Thymus (tissue), 11 donors: ENCODE measurements at regions not wholly inside any gene's neighbourhood (a gene's known extent, or its start where the extent isn't known, plus 50 kb on each side); places are given as distances from the start of the nearest gene placed in this dataset.

ENCODE experiments used
- DNase-seq, 9 donors: peaks; one replicate each; pipeline ENCODE4 v3.0.0-alpha.2; 2013; ENCODE audit warnings: low spot score in 9 of 9, low read depth in 6 of 9, missing footprints in 1 of 9
- H3K27ac ChIP-seq, 2 donors: one replicate each; pipeline ENCODE4 v1.5.1; 2013; ENCODE audit warnings: control low read depth in 1 of 2, low read depth in 1 of 2, low read length in 1 of 2, mild to moderate bottlenecking in 1 of 2, moderate library complexity in 1 of 2
- H3K27me3 ChIP-seq, 2 donors: one replicate each; pipeline ENCODE4 v1.5.1; 2013; ENCODE audit warnings: low read length in 1 of 2; ENCODE audit not compliant: control insufficient read depth in 2 of 2, insufficient read depth in 1 of 2
- H3K36me3 ChIP-seq, 2 donors: one replicate each; pipeline ENCODE4 v1.5.1; 2013; ENCODE audit warnings: low read length in 1 of 2, mild to moderate bottlenecking in 1 of 2, moderate library complexity in 1 of 2; ENCODE audit not compliant: control insufficient read depth in 2 of 2, insufficient read depth in 2 of 2
- H3K4me1 ChIP-seq, 2 donors: one replicate each; pipeline ENCODE4 v1.5.1; 2013; ENCODE audit warnings: low read length in 2 of 2; ENCODE audit not compliant: control insufficient read depth in 2 of 2, insufficient read depth in 2 of 2
- H3K4me3 ChIP-seq, 2 donors: one replicate each; pipeline ENCODE4 v1.5.1; 2013; ENCODE audit warnings: low read length in 2 of 2, control low read depth in 1 of 2, mild to moderate bottlenecking in 1 of 2
- H3K9me3 ChIP-seq, 2 donors: one replicate each; pipeline ENCODE4 v1.5.1; 2013; ENCODE audit warnings: low read length in 1 of 2, mild to moderate bottlenecking in 1 of 2; ENCODE audit not compliant: control insufficient read depth in 2 of 2, insufficient read depth in 1 of 2
- WGBS: extraction: QIAGEN DNeasy Blood & Tissue Kit; methylation state at CpG from one replicate; pipeline ENCODE4 v1.1.7; 2013; 5-methylcytosine and 5-hydroxymethylcytosine counted together
- donor health status: healthy.

GRCh38 chr13:37429976-37430375, 168.6 kb downstream of the POSTN start:
- Histone ChIP-seq H3K9me3 (no peaks in the 10 kb centered on the region), H3K4me1 (no peaks in the 10 kb centered on the region), H3K4me3 (no peak overlapping the region), H3K27me3 (no peaks in the 10 kb centered on the region), H3K27ac (no peak overlapping the region), H3K36me3 (no peaks in the 10 kb centered on the region)
- 97% methylated on average over 2 of the region's 2 CpGs for WGBS
- no peak for DNase-seq

GRCh38 chr13:37427843-37428494, 170.6 kb downstream of the POSTN start:
- 63% methylated on average over 3 of the region's 3 CpGs for WGBS
- no peak for DNase-seq
- H3K27ac ChIP-seq, result no peak overlapping the region
- H3K4me1 ChIP-seq, result no peaks in the 10 kb centered on the region
- H3K9me3 ChIP-seq, result no peaks in the 10 kb centered on the region
- no peak overlapping the region for H3K4me3 ChIP-seq
- no peaks in the 10 kb centered on the region for H3K36me3 ChIP-seq
- no peaks in the 10 kb centered on the region for H3K27me3 ChIP-seq

GRCh38 chr13:37418490-37418889, 180.1 kb downstream of the POSTN start:
- no peaks in the 10 kb centered on the region for H3K4me1 ChIP-seq
- H3K36me3 ChIP-seq, result no peaks in the 10 kb centered on the region
- no peaks in the 10 kb centered on the region for H3K27me3 ChIP-seq
- 80% methylated on average over 2 of the region's 2 CpGs for WGBS
- no peak overlapping the region for H3K27ac ChIP-seq
- no peak for DNase-seq
- H3K4me3 ChIP-seq, result no peak overlapping the region
- H3K9me3 ChIP-seq, result no peaks in the 10 kb centered on the region

GRCh38 chr13:37417060-37417441, 181.5 kb downstream of the POSTN start:
- 57% methylated on average over 3 of the region's 3 CpGs for WGBS
- H3K4me1 ChIP-seq, result no peaks in the 10 kb centered on the region
- H3K36me3 ChIP-seq, result no peaks in the 10 kb centered on the region
- no peaks in the 10 kb centered on the region for H3K9me3 ChIP-seq
- no peak overlapping the region for H3K4me3 ChIP-seq
- no peak for DNase-seq
- no peaks in the 10 kb centered on the region for H3K27me3 ChIP-seq
- no peak overlapping the region for H3K27ac ChIP-seq

- Histone ChIP-seq H3K9me3 (no peaks in the 10 kb centered on the region), H3K27me3 (no peaks in the 10 kb centered on the region), H3K27ac (no peak overlapping the region), H3K4me1 (no peaks in the 10 kb centered on the region), H3K36me3 (no peaks in the 10 kb centered on the region), H3K4me3 (no peak overlapping the region)
- 97% methylated on average over 2 of the region's 2 CpGs for WGBS
- no peak for DNase-seq
Observed at GRCh38 chr13:37416291-37417059, 182.1 kb downstream of the POSTN start.

- DNase-seq, result no peak
- Histone ChIP-seq H3K9me3 (no peaks in the 10 kb centered on the region), H3K27ac (no peak overlapping the region), H3K4me3 (no peak overlapping the region), H3K4me1 (no peaks in the 10 kb centered on the region), H3K36me3 (no peaks in the 10 kb centered on the region), H3K27me3 (no peaks in the 10 kb centered on the region)
- WGBS, result 25% methylated on average over 3 of the region's 3 CpGs
Observed at GRCh38 chr13:37413161-37413560, 185.4 kb downstream of the POSTN start.

GRCh38 chr13:37412241-37412921, 186.2 kb downstream of the POSTN start:
- Histone ChIP-seq H3K27me3 (no peaks in the 10 kb centered on the region), H3K36me3 (no peaks in the 10 kb centered on the region), H3K27ac (no peak overlapping the region), H3K4me1 (no peaks in the 10 kb centered on the region), H3K9me3 (no peaks in the 10 kb centered on the region), H3K4me3 (no peak overlapping the region)
- no peak for DNase-seq
- WGBS, result 99% methylated on average over 2 of the region's 2 CpGs

GRCh38 chr13:37410316-37410715, 188.3 kb downstream of the POSTN start:
- H3K27me3 ChIP-seq, result no peaks in the 10 kb centered on the region
- H3K4me1 ChIP-seq, result no peaks in the 10 kb centered on the region
- H3K27ac ChIP-seq, result no peak overlapping the region
- H3K9me3 ChIP-seq, result no peaks in the 10 kb centered on the region
- no peaks in the 10 kb centered on the region for H3K36me3 ChIP-seq
- 90% methylated on average over 6 of the region's 6 CpGs for WGBS
- DNase-seq, result no peak
- no peak overlapping the region for H3K4me3 ChIP-seq

- DNase-seq, result no peak
Observed at GRCh38 chr13:37409756-37410155, 188.8 kb downstream of the POSTN start.

More at GRCh38 chr13:37409756-37410155, 188.8 kb downstream of the POSTN start:
- Histone ChIP-seq H3K4me3 (no peak overlapping the region), H3K4me1 (no peaks in the 10 kb centered on the region), H3K36me3 (no peaks in the 10 kb centered on the region), H3K9me3 (no peaks in the 10 kb centered on the region), H3K27ac (no peak overlapping the region), H3K27me3 (no peaks in the 10 kb centered on the region)
